Stomach (tissue), 4 donors: ENCODE measurements at regions not wholly inside any gene's neighbourhood (a gene's known extent, or its start where the extent isn't known, plus 50 kb on each side); places are given as distances from the start of the nearest gene placed in this dataset.

Experiments
- POLR2A ChIP-seq, 4 donors: fragments of 450-650 bp; IDR thresholded peaks; one replicate each; pipeline ENCODE4 v1.6.1; 2016; ENCODE audit warnings: antibody characterized with exemption in 4 of 4, control low read depth in 2 of 4, mild to moderate bottlenecking in 1 of 4, moderate library complexity in 1 of 4
- POLR2AphosphoS5 ChIP-seq, 3 donors: sonication (generic); formaldehyde crosslinking; IDR thresholded peaks; one replicate each; pipeline ENCODE4 v1.6.1; 2016; ENCODE audit warnings: antibody characterized with exemption in 3 of 3
- TF ChIP-seq, protein P1 (sequence below), 7 experiments: fragments of 450-650 bp in 4 of 7; fragments of 200-600 bp in 3 of 7; sonication (generic) in 3 of 7; IDR thresholded peaks; one replicate each; pipeline ENCODE4 v1.5.1; 2016 to 2019; ENCODE audit warnings: antibody characterized with exemption in 7 of 7, control low read depth in 2 of 7, mild to moderate bottlenecking in 1 of 7

DNA sequence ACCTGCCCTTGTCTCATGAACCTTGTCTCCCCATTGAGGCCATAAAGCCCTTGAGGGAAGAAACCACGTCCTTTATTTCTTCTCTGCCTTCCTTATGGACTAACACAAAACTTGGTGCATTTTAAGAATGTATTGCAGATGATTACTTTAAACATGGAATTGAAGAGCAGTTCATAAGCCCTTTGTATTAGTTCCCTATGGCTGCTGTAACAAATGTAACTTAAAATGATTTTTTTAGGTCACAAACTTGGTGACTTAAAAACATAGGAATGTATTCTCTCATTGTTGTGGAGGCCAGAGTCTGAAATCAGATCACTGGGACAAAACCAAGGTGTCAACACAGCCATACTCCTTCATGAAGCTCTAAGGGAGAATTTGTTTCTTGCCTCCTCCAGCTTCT is 185.5 kb downstream of the PHLDA1 start:
- TF ChIP-seq, protein P1, sequence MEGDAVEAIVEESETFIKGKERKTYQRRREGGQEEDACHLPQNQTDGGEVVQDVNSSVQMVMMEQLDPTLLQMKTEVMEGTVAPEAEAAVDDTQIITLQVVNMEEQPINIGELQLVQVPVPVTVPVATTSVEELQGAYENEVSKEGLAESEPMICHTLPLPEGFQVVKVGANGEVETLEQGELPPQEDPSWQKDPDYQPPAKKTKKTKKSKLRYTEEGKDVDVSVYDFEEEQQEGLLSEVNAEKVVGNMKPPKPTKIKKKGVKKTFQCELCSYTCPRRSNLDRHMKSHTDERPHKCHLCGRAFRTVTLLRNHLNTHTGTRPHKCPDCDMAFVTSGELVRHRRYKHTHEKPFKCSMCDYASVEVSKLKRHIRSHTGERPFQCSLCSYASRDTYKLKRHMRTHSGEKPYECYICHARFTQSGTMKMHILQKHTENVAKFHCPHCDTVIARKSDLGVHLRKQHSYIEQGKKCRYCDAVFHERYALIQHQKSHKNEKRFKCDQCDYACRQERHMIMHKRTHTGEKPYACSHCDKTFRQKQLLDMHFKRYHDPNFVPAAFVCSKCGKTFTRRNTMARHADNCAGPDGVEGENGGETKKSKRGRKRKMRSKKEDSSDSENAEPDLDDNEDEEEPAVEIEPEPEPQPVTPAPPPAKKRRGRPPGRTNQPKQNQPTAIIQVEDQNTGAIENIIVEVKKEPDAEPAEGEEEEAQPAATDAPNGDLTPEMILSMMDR (IDR thresholded peaks at IDR 0.05): no peak
- TF ChIP-seq POLR2A (IDR thresholded peaks at IDR 0.05) (no peak), POLR2AphosphoS5 (IDR thresholded peaks at IDR 0.05) (no peak)
